GM12878 (cell line): ENCODE measurements at regions not wholly inside any gene's neighbourhood (a gene's known extent, or its start where the extent isn't known, plus 50 kb on each side); places are given as distances from the start of the nearest gene placed in this dataset.

ENCODE experiments used
- ATAC-seq: fragments of 200-7000 bp; cut with Tn5 transposase; 3 replicates; pipeline ENCODE4 v1.9.1; 2020; ENCODE audit warnings: mild to moderate bottlenecking, moderate library complexity
- BruUV-seq: library from RNA; stranded (reverse); fragments of 400-500 nt; replicated peaks from 2 replicates; lab custom pipeline; 2021; lab: Mats Ljungman, UMichigan
- CTCF ChIA-PET: fragments of 300-600 bp; sonication (Branson Sonifier 250); formaldehyde crosslinking; extraction: SDS; loops from one replicate; lab custom pipeline; 2021; ENCODE audit warnings: inconsistent platforms; lab: Yijun Ruan, JAX
- POLR2A ChIA-PET: fragments of 350-600 bp; formaldehyde crosslinking; extraction: SDS; loops from one replicate; lab custom pipeline; 2021; ENCODE audit warnings: inconsistent platforms; lab: Charles Lee
- RAD21 ChIA-PET: fragments of 300-600 bp; sonication (Branson Sonifier 250); formaldehyde crosslinking; loops from one replicate; lab custom pipeline; 2023; ENCODE audit warnings: antibody characterized with exemption; ENCODE audit not compliant: unreplicated experiment; lab: Charles Lee
- SMC1A ChIA-PET: fragments of 300-600 bp; sonication (Branson Sonifier 250); formaldehyde crosslinking; loops from one replicate; lab custom pipeline; 2023; ENCODE audit not compliant: unreplicated experiment, uncharacterized antibody; lab: Charles Lee
- DNase-seq: peaks from one replicate; pipeline ENCODE4 v3.0.0-alpha.2; 2011; ENCODE audit warnings: low read depth, low spot score
- FAIRE-seq: peaks from 3 replicates; lab custom pipeline; 2011; peaks lifted over from hg19 to GRCh38; lab: Jason Lieb, UNC
- H2AFZ ChIP-seq: 2 replicates; pipeline ENCODE4 v1.6.0; 2011; ENCODE audit warnings: low read depth, low read length, control low read depth; ENCODE audit not compliant: control insufficient read depth
- H3K27ac ChIP-seq: 2 replicates; pipeline ENCODE4 v1.5.1; 2011; ENCODE audit warnings: control low read depth; ENCODE audit not compliant: control insufficient read depth, insufficient read depth
- H3K27me3 ChIP-seq, 2 experiments: replicated peaks in 1 of 2; 2 replicates each; pipeline versions ENCODE4 v1.6.0 to v1.6.1; 2011; ENCODE audit warnings: low read length in 1 of 2; ENCODE audit not compliant: control insufficient read depth in 2 of 2, insufficient read depth in 2 of 2
- H3K36me3 ChIP-seq, 2 experiments: 2 replicates each; pipeline ENCODE4 v1.5.1; 2011; ENCODE audit warnings: low read length in 1 of 2; ENCODE audit not compliant: control insufficient read depth in 2 of 2, insufficient read depth in 2 of 2
- H3K4me1 ChIP-seq: 2 replicates; pipeline ENCODE4 v1.6.1; 2011; ENCODE audit warnings: mild to moderate bottlenecking, low read length, moderate library complexity, mixed read lengths; ENCODE audit not compliant: control insufficient read depth, insufficient read depth
- H3K4me2 ChIP-seq: 2 replicates; pipeline ENCODE4 v1.6.0; 2011; ENCODE audit warnings: control low read depth; ENCODE audit not compliant: control insufficient read depth, insufficient read depth
- H3K4me3 ChIP-seq: fragments of 200-600 bp; sonication (generic); 2 replicates; pipeline ENCODE4 v1.5.1; 2016
- H3K79me2 ChIP-seq: 2 replicates; pipeline ENCODE4 v1.6.0; 2011; ENCODE audit warnings: low read length; ENCODE audit not compliant: control insufficient read depth, insufficient read depth
- H3K9ac ChIP-seq: 2 replicates; pipeline ENCODE4 v1.8.0; 2011; ENCODE audit warnings: low read length, control low read depth, mixed read lengths; ENCODE audit not compliant: control insufficient read depth, insufficient read depth
- H3K9me3 ChIP-seq: replicated peaks from 3 replicates; pipeline ENCODE4 v1.5.1; 2011; ENCODE audit warnings: mild to moderate bottlenecking, low read length; ENCODE audit not compliant: control insufficient read depth, insufficient read depth
- H4K20me1 ChIP-seq: 2 replicates; pipeline ENCODE4 v1.6.0; 2011; ENCODE audit not compliant: control insufficient read depth, insufficient read depth
- CREM ChIP-seq: IDR thresholded peaks from 2 replicates; pipeline ENCODE4 v1.6.1; 2014; ENCODE audit warnings: antibody characterized with exemption, low read depth
- CUX1 ChIP-seq: IDR thresholded peaks from 2 replicates; pipeline ENCODE4 v1.6.1; 2012; ENCODE audit warnings: improper control_type of control experiment, low read depth, low read length; ENCODE audit not compliant: insufficient replicate concordance
- E2F8 ChIP-seq: fragments of 450-650 bp; IDR thresholded peaks from 2 replicates; pipeline ENCODE4 v1.6.1; 2018; ENCODE audit warnings: mild to moderate bottlenecking, low read depth, moderate library complexity; ENCODE audit not compliant: partially characterized antibody
- HDAC6 ChIP-seq: fragments of 200-600 bp; sonication (generic); IDR thresholded peaks from one replicate; pipeline ENCODE4 v1.8.0; 2017; ENCODE audit warnings: antibody characterized with exemption; ENCODE audit not compliant: unreplicated experiment
- JUND ChIP-seq: IDR thresholded peaks from 2 replicates; pipeline ENCODE4 v1.6.1; 2012; ENCODE audit warnings: low read depth, mild to moderate bottlenecking, low read length, improper control_type of control experiment, moderate library complexity
- NFIC ChIP-seq: IDR thresholded peaks from 2 replicates; pipeline ENCODE4 v1.6.1; 2012; ENCODE audit warnings: low read depth, mild to moderate bottlenecking, inconsistent platforms, low read length, moderate library complexity
- NFXL1 ChIP-seq: fragments of 450-650 bp; IDR thresholded peaks from 2 replicates; pipeline ENCODE4 v1.6.1; 2017; ENCODE audit warnings: antibody characterized with exemption, mild to moderate bottlenecking, borderline replicate concordance
- PAX5 ChIP-seq: IDR thresholded peaks from 2 replicates; pipeline ENCODE4 v1.6.1; 2011; ENCODE audit warnings: low read depth, low read length, borderline replicate concordance
- PML ChIP-seq: IDR thresholded peaks from 2 replicates; pipeline ENCODE4 v1.6.1; 2012; ENCODE audit warnings: low read length, inconsistent platforms
- STAT1 ChIP-seq: fragments of 450-650 bp; conservative IDR thresholded peaks from 2 replicates; pipeline ENCODE4 v1.6.1; 2014; ENCODE audit warnings: antibody characterized with exemption, mild to moderate bottlenecking
- TBL1XR1 ChIP-seq: IDR thresholded peaks from 2 replicates; pipeline ENCODE4 v1.6.1; 2012; ENCODE audit warnings: low read depth, low read length, improper control_type of control experiment
- TCF12 ChIP-seq: IDR thresholded peaks from 2 replicates; pipeline ENCODE4 v1.6.1; 2011; ENCODE audit warnings: low read depth, mild to moderate bottlenecking, low read length
- YBX1 ChIP-seq: fragments of 450-650 bp; IDR thresholded peaks from 2 replicates; pipeline ENCODE4 v1.6.1; 2016; ENCODE audit warnings: antibody characterized with exemption
- WGBS: methylation state at CpG from one replicate; pipeline ENCODE4 v1.1.6; 2016; ENCODE audit warnings: low lambda C conversion rate; ENCODE audit not compliant: insufficient replicate concordance, insufficient coverage; ENCODE audit errors: missing lambda C conversion rate; 5-methylcytosine and 5-hydroxymethylcytosine counted together
- in situ Hi-C: fragments of 300-500 bp; cut with MboI; formaldehyde crosslinking; loops from 9 replicates; pipeline ENCODE4 v1.14.3; 2018; ENCODE audit warnings: mixed read lengths
- intact Hi-C: fragments of 100-400 bp; cut with micrococcal nuclease; formaldehyde crosslinking; loops from one replicate; pipeline ENCODE4 v1.14.2; 2022; ENCODE audit not compliant: unreplicated experiment

GRCh38 chr10:109173121-109173520 is 750.2 kb downstream of the XPNPEP1 start:
- no peak overlapping the region for H3K4me2 ChIP-seq
- DNase-seq = no peak
- H3K4me1 ChIP-seq = no peaks in the 10 kb centered on the region
- WGBS = 0% methylated on average over 2 of the region's 2 CpGs
- no peak for ATAC-seq
- H3K9ac ChIP-seq = no peak overlapping the region
- H3K27ac ChIP-seq = no peak overlapping the region
- no peak for TF ChIP-seq NFXL1
- no peak for TF ChIP-seq TBL1XR1
- no peak for TF ChIP-seq E2F8
- TF ChIP-seq TCF12 = no peak
- TF ChIP-seq, all 136 proteins: peak for 0
- no peaks in the 10 kb centered on the region for H3K36me3 ChIP-seq
- H3K4me3 ChIP-seq = no peak overlapping the region
- CTCF ChIA-PET = no interaction called here
- FAIRE-seq = no peak
- H4K20me1 ChIP-seq = no peaks in the 10 kb centered on the region
- BruUV-seq = no TSS peak
- RAD21 ChIA-PET = no interaction called here
- POLR2A ChIA-PET = no interaction called here
- SMC1A ChIA-PET = interaction anchor here (1.2 kb wide), 1 partner anchor 7 kb away, joined by 3 read pairs; no protein-coding TSS in a partner anchor
- no peaks in the 10 kb centered on the region for H3K27me3 ChIP-seq
- no peak overlapping the region for H2AFZ ChIP-seq
- in situ Hi-C loops (no loop called here), intact Hi-C loops (no loop called here)
- H3K9me3 ChIP-seq = no peaks in the 10 kb centered on the region
- H3K79me2 ChIP-seq = no peaks in the 10 kb centered on the region

DNA sequence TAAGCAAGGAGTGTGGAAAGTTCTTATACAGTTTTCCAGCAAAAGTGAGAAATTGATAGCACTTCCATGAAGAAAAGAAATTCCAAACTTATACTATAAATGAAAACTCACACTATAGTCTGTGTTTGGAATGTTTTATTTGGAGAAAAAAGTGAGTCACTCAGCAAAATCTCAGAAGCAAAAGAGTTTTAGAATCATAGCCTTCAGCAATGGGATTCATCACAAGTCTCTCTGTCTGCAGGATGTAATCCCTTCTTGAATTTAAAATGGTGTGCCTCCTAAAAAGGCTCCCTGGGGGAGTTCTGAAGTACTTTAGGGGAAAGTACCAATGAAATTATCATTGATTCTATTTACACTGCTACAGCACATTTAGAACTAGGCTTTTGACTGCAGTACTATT is 756.4 kb downstream of the XPNPEP1 start:
- no peak overlapping the region for H3K27ac ChIP-seq
- ChIA-PET SMC1A (no interaction called here), POLR2A (no interaction called here), RAD21 (no interaction called here), CTCF (no interaction called here)
- no peaks in the 10 kb centered on the region for H3K36me3 ChIP-seq
- H3K9ac ChIP-seq = no peak overlapping the region
- H2AFZ ChIP-seq = no peak overlapping the region
- no TSS peak for BruUV-seq
- no peaks in the 10 kb centered on the region for H4K20me1 ChIP-seq
- intact Hi-C loops = no loop called here
- H3K9me3 ChIP-seq = no peaks in the 10 kb centered on the region
- no peak overlapping the region for H3K4me2 ChIP-seq
- ATAC-seq (no peak), DNase-seq (no peak), FAIRE-seq (no peak)
- no peaks in the 10 kb centered on the region for H3K79me2 ChIP-seq
- no peak overlapping the region for H3K4me3 ChIP-seq
- H3K4me1 ChIP-seq = no peaks in the 10 kb centered on the region
- no peaks in the 10 kb centered on the region for H3K27me3 ChIP-seq
- in situ Hi-C loops = no loop called here
- TF ChIP-seq PAX5 (no peak), HDAC6 (no peak), STAT1 (no peak), NFIC (no peak), CUX1 (no peak), JUND (no peak), CREM (no peak), PML (no peak), YBX1 (no peak)
